ENCODE measurements at regions not wholly inside any gene's neighbourhood (a gene's known extent, or its start where the extent isn't known, plus 50 kb on each side); places are given as distances from the start of the nearest gene placed in this dataset.

- H3K9me3 Mint-ChIP-seq, result peaks cover 11% of the 10 kb centered on the region
- DNase-seq, result no peak
- TF ChIP-seq CTCF (IDR thresholded peaks at IDR 0.05), result no peak
- no peak overlapping the region for H3K27ac Mint-ChIP-seq
- no peak overlapping the region for H3K4me3 Mint-ChIP-seq
- no peaks in the 10 kb centered on the region for H3K36me3 Mint-ChIP-seq (ENCODE audit: low read depth)
- no peaks in the 10 kb centered on the region for H3K4me1 Mint-ChIP-seq
- peaks cover 7% of the 10 kb centered on the region for H3K27me3 Mint-ChIP-seq (ENCODE audit: low read depth, poor library complexity)
Measured at GRCh38 chr5:106680330-106680729, 990.4 kb downstream of the EFNA5 start.

- peaks cover 7% of the 10 kb centered on the region for H3K27me3 Mint-ChIP-seq (ENCODE audit: low read depth, poor library complexity)
- DNase-seq, result no peak
- peaks cover 4% of the 10 kb centered on the region for H3K9me3 Mint-ChIP-seq
- H3K4me1 Mint-ChIP-seq, result no peaks in the 10 kb centered on the region
- no peaks in the 10 kb centered on the region for H3K36me3 Mint-ChIP-seq (ENCODE audit: low read depth)
- H3K27ac Mint-ChIP-seq, result no peak overlapping the region
- no peak for TF ChIP-seq CTCF (IDR thresholded peaks at IDR 0.05)
- no peak overlapping the region for H3K4me3 Mint-ChIP-seq
Measured at GRCh38 chr5:106677057-106677456, 993.7 kb downstream of the EFNA5 start.

GRCh38 chr5:106675687-106676086 is 995.0 kb downstream of the EFNA5 start:
- no peak overlapping the region for H3K27ac Mint-ChIP-seq
- DNase-seq, result no peak
- no peaks in the 10 kb centered on the region for H3K36me3 Mint-ChIP-seq (ENCODE audit: low read depth)
- H3K9me3 Mint-ChIP-seq, result peaks cover 4% of the 10 kb centered on the region
- H3K4me1 Mint-ChIP-seq, result no peaks in the 10 kb centered on the region
- H3K27me3 Mint-ChIP-seq (ENCODE audit: low read depth, poor library complexity), result peaks cover 4% of the 10 kb centered on the region
- H3K4me3 Mint-ChIP-seq, result no peak overlapping the region
- no peak for TF ChIP-seq CTCF (IDR thresholded peaks at IDR 0.05)

GRCh38 chr5:106673941-106674340 is 996.8 kb downstream of the EFNA5 start:
- no peak for TF ChIP-seq CTCF (IDR thresholded peaks at IDR 0.05)
- Mint-ChIP-seq H3K27me3 (ENCODE audit: low read depth, poor library complexity) (no peaks in the 10 kb centered on the region), H3K27ac (no peak overlapping the region), H3K4me1 (no peaks in the 10 kb centered on the region), H3K4me3 (no peak overlapping the region), H3K36me3 (ENCODE audit: low read depth) (no peaks in the 10 kb centered on the region), H3K9me3 (no peaks in the 10 kb centered on the region)
- no peak for DNase-seq

GRCh38 chr5:106661866-106662265 is 1008.9 kb downstream of the EFNA5 start:
- no peaks in the 10 kb centered on the region for H3K9me3 Mint-ChIP-seq
- H3K36me3 Mint-ChIP-seq (ENCODE audit: low read depth), result no peaks in the 10 kb centered on the region
- TF ChIP-seq CTCF (IDR thresholded peaks at IDR 0.05), result no peak
- no peak overlapping the region for H3K27ac Mint-ChIP-seq
- no peaks in the 10 kb centered on the region for H3K27me3 Mint-ChIP-seq (ENCODE audit: low read depth, poor library complexity)
- DNase-seq, result no peak
- no peak overlapping the region for H3K4me3 Mint-ChIP-seq
- H3K4me1 Mint-ChIP-seq, result no peaks in the 10 kb centered on the region

GRCh38 chr5:106660681-106661080 is 1010.1 kb downstream of the EFNA5 start:
- H3K36me3 Mint-ChIP-seq (ENCODE audit: low read depth), result no peaks in the 10 kb centered on the region
- H3K4me1 Mint-ChIP-seq, result no peaks in the 10 kb centered on the region
- no peak for TF ChIP-seq CTCF (IDR thresholded peaks at IDR 0.05)
- H3K9me3 Mint-ChIP-seq, result no peaks in the 10 kb centered on the region
- no peak overlapping the region for H3K27ac Mint-ChIP-seq
- no peak for DNase-seq
- H3K4me3 Mint-ChIP-seq, result no peak overlapping the region
- H3K27me3 Mint-ChIP-seq (ENCODE audit: low read depth, poor library complexity), result no peaks in the 10 kb centered on the region

Measured in nephron progenitor cell (in vitro differentiated cells).